ENCODE measurements at regions not wholly inside any gene's neighbourhood (a gene's known extent, or its start where the extent isn't known, plus 50 kb on each side); places are given as distances from the start of the nearest gene placed in this dataset.

DNA sequence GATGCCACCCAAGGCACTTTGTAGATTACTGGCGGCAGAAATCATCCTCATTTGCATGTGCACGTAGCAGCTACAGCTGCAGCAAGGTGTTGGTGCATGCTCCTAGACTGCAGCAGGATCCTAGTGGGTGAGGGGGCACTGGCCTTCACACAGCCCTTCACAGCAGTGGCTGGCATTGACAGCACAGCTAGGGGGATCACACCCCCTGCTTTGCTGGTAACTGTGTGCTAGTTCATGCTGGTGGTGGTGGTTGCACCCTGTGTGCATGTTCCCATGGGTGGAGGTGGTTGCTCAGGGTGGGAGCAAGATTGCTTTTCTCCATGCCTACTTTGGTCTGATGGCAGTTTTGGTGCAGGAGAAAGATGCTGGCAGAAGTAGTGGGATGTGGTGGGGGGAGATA is 1695.1 kb upstream of the CDH6 start:
- TF ChIP-seq KDM1A (IDR thresholded peaks at IDR 0.05; ENCODE audit: borderline replicate concordance, low read length) (no peak), GABPA (IDR thresholded peaks at IDR 0.05; ENCODE audit: borderline replicate concordance, insufficient read depth, low read length) (no peak), POLR2A (IDR thresholded peaks at IDR 0.05; ENCODE audit: control extremely low read depth in 1 of 2, low read depth in 2 of 2, low read length in 2 of 2) (no peak), EZH2 (IDR thresholded peaks at IDR 0.05; ENCODE audit: low read depth, low read length, severe bottlenecking) (no peak), TAF1 (IDR thresholded peaks at IDR 0.05; ENCODE audit: low read depth, low read length) (no peak), TAF7 (optimal IDR thresholded peaks at IDR 0.05; ENCODE audit: borderline replicate concordance, low read depth, low read length) (no peak), ZNF274 (IDR thresholded peaks at IDR 0.05; ENCODE audit: borderline replicate concordance, extremely low read depth, low read length) (no peak)
- TF ChIP-seq, protein P1, sequence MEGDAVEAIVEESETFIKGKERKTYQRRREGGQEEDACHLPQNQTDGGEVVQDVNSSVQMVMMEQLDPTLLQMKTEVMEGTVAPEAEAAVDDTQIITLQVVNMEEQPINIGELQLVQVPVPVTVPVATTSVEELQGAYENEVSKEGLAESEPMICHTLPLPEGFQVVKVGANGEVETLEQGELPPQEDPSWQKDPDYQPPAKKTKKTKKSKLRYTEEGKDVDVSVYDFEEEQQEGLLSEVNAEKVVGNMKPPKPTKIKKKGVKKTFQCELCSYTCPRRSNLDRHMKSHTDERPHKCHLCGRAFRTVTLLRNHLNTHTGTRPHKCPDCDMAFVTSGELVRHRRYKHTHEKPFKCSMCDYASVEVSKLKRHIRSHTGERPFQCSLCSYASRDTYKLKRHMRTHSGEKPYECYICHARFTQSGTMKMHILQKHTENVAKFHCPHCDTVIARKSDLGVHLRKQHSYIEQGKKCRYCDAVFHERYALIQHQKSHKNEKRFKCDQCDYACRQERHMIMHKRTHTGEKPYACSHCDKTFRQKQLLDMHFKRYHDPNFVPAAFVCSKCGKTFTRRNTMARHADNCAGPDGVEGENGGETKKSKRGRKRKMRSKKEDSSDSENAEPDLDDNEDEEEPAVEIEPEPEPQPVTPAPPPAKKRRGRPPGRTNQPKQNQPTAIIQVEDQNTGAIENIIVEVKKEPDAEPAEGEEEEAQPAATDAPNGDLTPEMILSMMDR (IDR thresholded peaks at IDR 0.05; ENCODE audit: control extremely low read depth in 1 of 3, insufficient read depth in 1 of 3, low read depth in 1 of 3, low read length in 3 of 3) = no peak
- TF ChIP-seq, protein P2, sequence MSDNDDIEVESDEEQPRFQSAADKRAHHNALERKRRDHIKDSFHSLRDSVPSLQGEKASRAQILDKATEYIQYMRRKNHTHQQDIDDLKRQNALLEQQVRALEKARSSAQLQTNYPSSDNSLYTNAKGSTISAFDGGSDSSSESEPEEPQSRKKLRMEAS (IDR thresholded peaks at IDR 0.05) = no peak

Data from H1 (cell line).